Keratinocyte (primary cell): ENCODE measurements at regions not wholly inside any gene's neighbourhood (a gene's known extent, or its start where the extent isn't known, plus 50 kb on each side); places are given as distances from the start of the nearest gene placed in this dataset.

Source experiments
- CTCF ChIP-seq, 3 experiments: IDR thresholded peaks in 1 of 3; conservative IDR thresholded peaks in 1 of 3; optimal IDR thresholded peaks in 1 of 3; 2 replicates in 2 of 3; 3 replicates in 1 of 3; pipeline versions ENCODE3 to v1.5.1; 2011; ENCODE audit warnings: low read length in 3 of 3, mild to moderate bottlenecking in 3 of 3, moderate library complexity in 2 of 3, control low read depth in 1 of 3, inconsistent platforms in 1 of 3; ENCODE audit not compliant: insufficient read depth in 2 of 3; ENCODE audit errors: extremely low read depth in 1 of 3
- EZH2 ChIP-seq: IDR thresholded peaks from one replicate; pipeline ENCODE4 v1.6.1; 2012; ENCODE audit warnings: inconsistent platforms, mild to moderate bottlenecking, low read length, moderate library complexity

GRCh38 chr2:120994301-120994995 lies 258.8 kb downstream of the GLI2 start:
- no peak for TF ChIP-seq CTCF (optimal IDR thresholded peaks at IDR 0.05 in 1 of 3, IDR thresholded peaks at IDR 0.05 in 1 of 3, conservative IDR thresholded peaks at IDR 0.05 in 1 of 3; ENCODE audit: extremely low read depth in 1 of 3, insufficient read depth in 2 of 3, low read length in 3 of 3)
- no peak for TF ChIP-seq EZH2
